ENCODE measurements at regions not wholly inside any gene's neighbourhood (a gene's known extent, or its start where the extent isn't known, plus 50 kb on each side); places are given as distances from the start of the nearest gene placed in this dataset.

- no peak for TF ChIP-seq EZH2 (IDR thresholded peaks at IDR 0.05)
- TF ChIP-seq POLR2AphosphoS5 (IDR thresholded peaks at IDR 0.05; ENCODE audit: borderline replicate concordance, low read depth, low read length): no peak
Observed at GRCh38 chr22:47987885-47988515, 1225.5 kb downstream of the TBC1D22A start.
